SK-N-SH (cell line): ENCODE measurements at regions not wholly inside any gene's neighbourhood (a gene's known extent, or its start where the extent isn't known, plus 50 kb on each side); places are given as distances from the start of the nearest gene placed in this dataset.

Experiments used
- GABPA ChIP-seq: IDR thresholded peaks from 2 replicates; pipeline ENCODE4 v1.4.0; 2012; ENCODE audit warnings: low read depth, mild to moderate bottlenecking
- TF ChIP-seq, protein P1 (sequence below): fragments of 200-600 bp; sonication (generic); IDR thresholded peaks from 2 replicates; pipeline ENCODE4 v1.6.1; 2017; ENCODE audit warnings: antibody characterized with exemption, mild to moderate bottlenecking, moderate library complexity

DNA sequence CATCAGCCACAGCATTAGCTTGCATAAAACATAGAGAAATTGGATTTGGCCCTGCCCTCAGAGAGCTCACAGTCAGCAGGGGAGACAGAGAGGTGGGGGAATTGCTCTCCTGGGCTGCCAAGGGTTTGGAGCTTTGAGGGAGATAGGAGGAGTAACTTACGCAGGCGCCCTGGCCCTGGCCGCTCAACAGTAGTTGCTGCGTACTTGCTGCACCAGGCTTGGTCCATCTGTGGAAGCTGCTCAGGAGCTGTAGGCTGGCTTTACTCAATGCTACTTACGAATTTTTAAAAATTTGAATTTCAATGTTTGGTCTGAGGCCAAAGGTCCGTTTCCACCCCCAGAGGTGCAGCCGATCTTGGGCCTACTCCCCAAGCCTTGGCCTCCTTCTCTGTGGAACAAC, 83.3 kb downstream of the CPZ start:
- TF ChIP-seq, protein P1, sequence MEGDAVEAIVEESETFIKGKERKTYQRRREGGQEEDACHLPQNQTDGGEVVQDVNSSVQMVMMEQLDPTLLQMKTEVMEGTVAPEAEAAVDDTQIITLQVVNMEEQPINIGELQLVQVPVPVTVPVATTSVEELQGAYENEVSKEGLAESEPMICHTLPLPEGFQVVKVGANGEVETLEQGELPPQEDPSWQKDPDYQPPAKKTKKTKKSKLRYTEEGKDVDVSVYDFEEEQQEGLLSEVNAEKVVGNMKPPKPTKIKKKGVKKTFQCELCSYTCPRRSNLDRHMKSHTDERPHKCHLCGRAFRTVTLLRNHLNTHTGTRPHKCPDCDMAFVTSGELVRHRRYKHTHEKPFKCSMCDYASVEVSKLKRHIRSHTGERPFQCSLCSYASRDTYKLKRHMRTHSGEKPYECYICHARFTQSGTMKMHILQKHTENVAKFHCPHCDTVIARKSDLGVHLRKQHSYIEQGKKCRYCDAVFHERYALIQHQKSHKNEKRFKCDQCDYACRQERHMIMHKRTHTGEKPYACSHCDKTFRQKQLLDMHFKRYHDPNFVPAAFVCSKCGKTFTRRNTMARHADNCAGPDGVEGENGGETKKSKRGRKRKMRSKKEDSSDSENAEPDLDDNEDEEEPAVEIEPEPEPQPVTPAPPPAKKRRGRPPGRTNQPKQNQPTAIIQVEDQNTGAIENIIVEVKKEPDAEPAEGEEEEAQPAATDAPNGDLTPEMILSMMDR = no peak
- no peak for TF ChIP-seq GABPA
